ENCODE measurements at regions not wholly inside any gene's neighbourhood (a gene's known extent, or its start where the extent isn't known, plus 50 kb on each side); places are given as distances from the start of the nearest gene placed in this dataset.

DNA sequence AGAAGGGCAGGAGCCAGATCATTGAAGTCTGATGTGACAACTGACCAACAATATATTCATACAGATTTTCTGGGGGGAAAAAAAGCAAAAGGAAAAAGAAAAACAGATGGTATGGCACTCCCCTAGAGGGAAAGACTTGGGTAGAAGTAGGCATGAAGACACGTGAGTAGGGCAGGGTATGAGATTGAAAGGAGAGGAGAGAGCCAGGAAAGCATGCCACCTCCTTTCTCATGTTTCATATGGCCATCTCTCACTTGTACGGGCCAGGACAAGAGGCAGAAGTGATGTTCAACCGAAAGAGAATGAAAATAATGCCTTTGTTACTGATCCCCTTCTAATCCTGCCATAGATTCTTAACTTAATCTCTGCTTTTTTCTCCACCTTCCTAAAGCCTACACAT, 139.0 kb upstream of the ACTBL2 start:
- Histone ChIP-seq H3K27me3 (replicated peaks; ENCODE audit: insufficient read depth, low read length) (no peaks in the 10 kb centered on the region), H3K4me3 (ENCODE audit: low read length) (no peak overlapping the region), H4K20me1 (ENCODE audit: insufficient read depth, low read length) (no peaks in the 10 kb centered on the region), H3K9me3 (replicated peaks; ENCODE audit: insufficient read depth, low read length) (no peaks in the 10 kb centered on the region), H3K4me1 (ENCODE audit: low read length) (no peaks in the 10 kb centered on the region), H3F3A (ENCODE audit: insufficient read depth, low read length) (no peaks in the 10 kb centered on the region), H2AFZ (ENCODE audit: low read length) (no peak overlapping the region), H3K9me2 (replicated peaks; ENCODE audit: insufficient read depth, low read length) (no peaks in the 10 kb centered on the region), H3K79me2 (ENCODE audit: low read length) (no peaks in the 10 kb centered on the region), H3K4me2 (ENCODE audit: low read depth, low read length) (no peak overlapping the region), H3K36me3 (replicated peaks; ENCODE audit: insufficient read depth, low read length) (no peaks in the 10 kb centered on the region), H3K27ac (ENCODE audit: low read length) (no peak overlapping the region), H3K9ac (ENCODE audit: low read length) (no peak overlapping the region)
- TF ChIP-seq EZH2phosphoT487 (IDR thresholded peaks at IDR 0.05; ENCODE audit: low read length), result no peak
- no peak for TF ChIP-seq EZH2 (optimal IDR thresholded peaks at IDR 0.05; ENCODE audit: low read depth, low read length)
- TF ChIP-seq, protein P1, sequence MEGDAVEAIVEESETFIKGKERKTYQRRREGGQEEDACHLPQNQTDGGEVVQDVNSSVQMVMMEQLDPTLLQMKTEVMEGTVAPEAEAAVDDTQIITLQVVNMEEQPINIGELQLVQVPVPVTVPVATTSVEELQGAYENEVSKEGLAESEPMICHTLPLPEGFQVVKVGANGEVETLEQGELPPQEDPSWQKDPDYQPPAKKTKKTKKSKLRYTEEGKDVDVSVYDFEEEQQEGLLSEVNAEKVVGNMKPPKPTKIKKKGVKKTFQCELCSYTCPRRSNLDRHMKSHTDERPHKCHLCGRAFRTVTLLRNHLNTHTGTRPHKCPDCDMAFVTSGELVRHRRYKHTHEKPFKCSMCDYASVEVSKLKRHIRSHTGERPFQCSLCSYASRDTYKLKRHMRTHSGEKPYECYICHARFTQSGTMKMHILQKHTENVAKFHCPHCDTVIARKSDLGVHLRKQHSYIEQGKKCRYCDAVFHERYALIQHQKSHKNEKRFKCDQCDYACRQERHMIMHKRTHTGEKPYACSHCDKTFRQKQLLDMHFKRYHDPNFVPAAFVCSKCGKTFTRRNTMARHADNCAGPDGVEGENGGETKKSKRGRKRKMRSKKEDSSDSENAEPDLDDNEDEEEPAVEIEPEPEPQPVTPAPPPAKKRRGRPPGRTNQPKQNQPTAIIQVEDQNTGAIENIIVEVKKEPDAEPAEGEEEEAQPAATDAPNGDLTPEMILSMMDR (IDR thresholded peaks at IDR 0.05; ENCODE audit: low read length), result no peak
- no peak for DNase-seq

DNA sequence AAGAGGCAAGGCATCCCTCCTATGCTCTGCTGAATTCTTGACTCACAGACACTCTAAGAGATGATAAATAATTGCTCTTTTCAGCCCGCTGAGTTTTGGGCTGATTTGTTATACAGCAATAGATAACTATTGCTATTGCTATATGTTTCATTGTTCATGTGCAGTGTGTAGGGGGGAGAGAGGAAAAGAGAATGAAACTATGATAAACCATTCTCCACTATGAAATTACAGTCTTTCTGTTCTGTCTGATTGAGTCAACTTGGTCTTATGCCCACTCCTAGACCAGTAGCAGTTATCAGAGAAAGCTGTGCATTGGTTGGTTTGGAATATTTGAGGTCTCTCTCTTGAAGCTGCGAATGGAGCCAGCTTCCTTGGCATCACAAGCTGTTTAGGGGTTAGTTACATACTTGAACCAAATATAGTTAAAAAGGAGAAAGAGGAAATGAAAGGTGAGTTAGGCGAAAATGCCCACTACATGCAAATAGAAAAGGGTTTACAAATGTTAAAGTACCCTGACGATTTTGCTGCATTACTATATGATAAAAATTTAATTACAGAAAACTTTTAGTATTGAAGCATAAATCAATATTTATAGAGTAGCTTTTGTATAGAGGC, 136.3 kb upstream of the ACTBL2 start:
- no peak for DNase-seq
- Histone ChIP-seq H3K4me1 (ENCODE audit: low read length) (no peaks in the 10 kb centered on the region), H3K36me3 (replicated peaks; ENCODE audit: insufficient read depth, low read length) (no peaks in the 10 kb centered on the region), H3K4me2 (ENCODE audit: low read depth, low read length) (peak overlapping the region; percentile 41; the same call in 1 of the 2 replicates), H2AFZ (ENCODE audit: low read length) (no peak overlapping the region), H3K9me2 (replicated peaks; ENCODE audit: insufficient read depth, low read length) (no peaks in the 10 kb centered on the region), H4K20me1 (ENCODE audit: insufficient read depth, low read length) (no peaks in the 10 kb centered on the region), H3K27me3 (replicated peaks; ENCODE audit: insufficient read depth, low read length) (no peaks in the 10 kb centered on the region), H3K79me2 (ENCODE audit: low read length) (no peaks in the 10 kb centered on the region), H3K9ac (ENCODE audit: low read length) (no peak overlapping the region), H3K27ac (ENCODE audit: low read length) (no peak overlapping the region), H3K9me3 (replicated peaks; ENCODE audit: insufficient read depth, low read length) (no peaks in the 10 kb centered on the region), H3K4me3 (ENCODE audit: low read length) (peak overlapping the region; percentile 4; the same call in 1 of the 2 replicates), H3F3A (ENCODE audit: insufficient read depth, low read length) (no peaks in the 10 kb centered on the region)
- TF ChIP-seq, protein P1 (IDR thresholded peaks at IDR 0.05; ENCODE audit: low read length), result no peak
- TF ChIP-seq EZH2 (optimal IDR thresholded peaks at IDR 0.05; ENCODE audit: low read depth, low read length) (no peak), EZH2phosphoT487 (IDR thresholded peaks at IDR 0.05; ENCODE audit: low read length) (no peak)

DNA sequence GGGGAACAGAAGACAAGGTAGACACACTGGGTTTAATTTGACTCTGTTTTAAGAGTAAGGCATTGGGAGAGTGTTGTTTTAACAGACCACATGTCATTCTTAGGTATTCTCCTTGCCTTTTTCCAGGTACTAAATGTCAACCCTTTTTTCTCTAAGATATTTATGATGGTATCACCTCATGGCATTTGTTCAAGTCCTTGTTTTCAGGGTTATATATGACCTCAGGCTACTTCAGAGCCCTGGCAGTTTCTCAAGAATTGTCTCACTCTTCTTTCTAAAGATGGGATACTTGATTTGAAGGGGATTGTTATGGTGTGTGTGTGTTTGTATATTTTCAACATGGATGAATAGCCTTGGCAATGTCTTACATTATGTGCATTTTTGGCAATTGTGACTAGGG, 131.1 kb upstream of the ACTBL2 start:
- H3F3A ChIP-seq (ENCODE audit: insufficient read depth, low read length), result no peaks in the 10 kb centered on the region

More for the DNA sequence above, 131.1 kb upstream of the ACTBL2 start:
- Histone ChIP-seq H3K4me1 (ENCODE audit: low read length) (no peaks in the 10 kb centered on the region; the same call in 1 of the 2 replicates), H2AFZ (ENCODE audit: low read length) (no peak overlapping the region), H3K9ac (ENCODE audit: low read length) (no peak overlapping the region), H3K4me3 (ENCODE audit: low read length) (no peak overlapping the region), H3K36me3 (replicated peaks; ENCODE audit: insufficient read depth, low read length) (no peaks in the 10 kb centered on the region), H3K79me2 (ENCODE audit: low read length) (no peaks in the 10 kb centered on the region), H3K27me3 (replicated peaks; ENCODE audit: insufficient read depth, low read length) (no peaks in the 10 kb centered on the region), H3K4me2 (ENCODE audit: low read depth, low read length) (no peak overlapping the region), H3K9me3 (replicated peaks; ENCODE audit: insufficient read depth, low read length) (no peaks in the 10 kb centered on the region), H4K20me1 (ENCODE audit: insufficient read depth, low read length) (no peaks in the 10 kb centered on the region), H3K27ac (ENCODE audit: low read length) (no peak overlapping the region), H3K9me2 (replicated peaks; ENCODE audit: insufficient read depth, low read length) (no peaks in the 10 kb centered on the region)
- DNase-seq, result no peak
- TF ChIP-seq EZH2phosphoT487 (IDR thresholded peaks at IDR 0.05; ENCODE audit: low read length) (no peak), EZH2 (optimal IDR thresholded peaks at IDR 0.05; ENCODE audit: low read depth, low read length) (no peak)
- TF ChIP-seq, protein P1 (IDR thresholded peaks at IDR 0.05; ENCODE audit: low read length), result no peak

Data from MM.1S (cell line).